ACHN (cell line): ENCODE measurements at regions not wholly inside any gene's neighbourhood (a gene's known extent, or its start where the extent isn't known, plus 50 kb on each side); places are given as distances from the start of the nearest gene placed in this dataset.

ENCODE experiments used
- DNase-seq: peaks from one replicate; pipeline ENCODE4 v3.0.0-alpha.2; 2015
- in situ Hi-C: cut with HindIII; loops from 2 replicates; pipeline ENCODE4 v1.10.0; 2017; ENCODE audit warnings: low sequenced_read_pairs, low pct_ligation_motif_present, low pct_unique_long_range_greater_than_20kb

DNA sequence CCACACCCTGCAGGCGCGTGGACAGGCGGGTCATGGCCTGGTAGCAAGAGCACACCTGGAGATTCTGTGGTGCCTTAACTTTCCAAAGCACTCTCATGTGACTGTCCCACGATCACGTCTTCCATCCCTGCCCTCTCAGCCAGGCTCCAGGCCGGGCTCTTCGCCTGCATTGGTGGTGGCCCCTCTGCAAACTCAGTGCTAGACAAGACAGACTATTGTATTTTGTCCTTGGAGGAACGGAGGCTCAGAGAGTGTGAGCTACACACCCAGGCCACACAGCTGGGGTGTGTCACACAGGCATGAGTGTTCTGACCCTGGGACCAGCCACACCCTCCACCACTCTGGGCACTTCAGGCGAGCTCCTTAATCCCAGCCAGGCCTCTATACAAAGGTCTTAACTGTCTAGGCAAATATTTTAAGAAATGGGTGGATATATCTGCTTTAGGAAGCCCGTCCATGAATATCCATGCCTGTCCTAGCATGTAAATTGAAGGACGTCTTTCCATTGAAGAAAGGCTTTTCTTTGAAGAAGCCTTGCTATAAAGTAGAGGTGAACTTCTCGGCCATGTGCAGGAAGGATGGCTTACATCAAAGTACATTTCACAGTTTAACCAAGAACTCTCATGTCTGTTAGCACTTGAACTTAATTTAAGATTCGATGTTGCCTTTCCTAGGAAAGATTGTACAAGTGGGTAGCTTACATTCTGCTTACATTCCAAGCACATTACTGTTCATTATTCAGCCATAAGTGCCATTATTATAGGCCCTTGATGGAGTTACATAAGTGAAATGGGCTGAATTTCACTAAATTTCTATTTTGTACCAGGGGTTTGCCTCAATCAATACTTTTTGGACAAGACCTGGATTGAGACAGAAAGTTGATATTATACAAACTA lies 263.9 kb downstream of the DLL1 start:
- DNase-seq = no peak
- in situ Hi-C loops = no loop called here

DNA sequence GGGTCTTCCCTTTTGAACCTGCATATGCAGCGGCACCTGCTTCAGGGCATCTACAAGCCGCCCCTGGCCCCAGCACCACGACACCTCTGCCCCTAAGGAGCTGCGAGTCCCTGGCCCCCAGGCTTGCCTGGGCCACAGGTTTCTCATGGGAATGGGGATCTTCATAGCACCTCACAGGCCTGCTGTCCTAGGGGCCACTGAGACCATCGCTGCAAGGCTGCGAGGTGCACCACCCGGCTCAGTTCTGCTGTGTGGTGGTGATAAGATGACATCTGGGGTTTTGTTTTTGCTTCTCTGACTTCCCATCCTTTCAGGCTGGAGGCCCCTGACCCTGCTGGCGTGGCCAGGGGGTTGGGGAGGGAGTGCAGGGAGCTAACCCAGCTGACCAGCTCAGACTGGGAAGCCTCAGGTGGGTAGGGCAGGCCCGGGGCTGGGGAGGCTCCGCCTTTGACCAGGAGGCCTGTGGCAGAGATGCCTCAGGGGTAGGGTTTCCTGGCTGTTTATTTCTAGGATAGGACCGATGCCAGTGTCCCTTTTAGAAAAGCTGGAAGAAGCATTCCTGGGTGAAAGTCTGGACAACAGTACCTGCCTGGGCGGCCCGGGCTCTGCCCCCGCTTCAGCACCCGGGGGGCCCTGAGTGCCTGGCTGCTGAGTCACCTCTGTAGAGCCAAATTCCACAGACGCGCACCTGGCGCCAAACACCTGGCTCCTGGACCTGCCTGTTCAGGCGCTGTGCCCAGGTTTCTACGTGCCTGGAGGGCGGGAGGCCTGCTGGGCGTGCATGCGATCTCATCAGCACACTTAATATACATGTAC lies 264.7 kb downstream of the DLL1 start:
- in situ Hi-C loops = no loop called here
- no peak for DNase-seq

- no peak for DNase-seq
- in situ Hi-C loops = no loop called here
Measured at GRCh38 chr6:170025341-170025911, 265.5 kb downstream of the DLL1 start.

GRCh38 chr6:170024940-170025339 lies 265.9 kb downstream of the DLL1 start:
- DNase-seq = no peak
- in situ Hi-C loops = no loop called here

GRCh38 chr6:170023620-170024521 lies 267.0 kb downstream of the DLL1 start:
- in situ Hi-C loops = no loop called here
- DNase-seq = no peak

GRCh38 chr6:170022827-170023619 lies 267.9 kb downstream of the DLL1 start:
- DNase-seq = no peak
- in situ Hi-C loops = no loop called here

DNA sequence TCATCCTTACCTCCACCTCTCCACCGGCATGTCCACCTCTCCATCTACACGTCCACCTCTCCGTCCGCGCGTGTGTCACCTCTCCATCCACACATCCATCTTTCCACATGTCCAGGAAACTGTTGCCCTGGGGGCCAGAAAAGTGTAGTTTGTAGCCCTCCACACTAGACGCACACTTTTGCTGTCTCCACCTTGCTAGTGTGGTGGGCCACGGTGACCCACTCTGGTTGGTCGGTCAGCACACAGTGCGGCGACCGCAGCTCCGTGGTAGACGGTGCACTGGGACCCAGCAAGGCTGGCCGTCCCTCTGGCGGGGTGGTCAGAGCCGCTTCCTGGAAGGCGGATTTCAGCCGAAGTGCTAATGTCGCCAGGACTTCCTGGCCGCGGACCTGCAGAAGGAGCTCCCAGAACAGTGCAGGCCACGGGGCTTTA lies 268.6 kb downstream of the DLL1 start:
- in situ Hi-C loops = no loop called here
- DNase-seq = no peak

GRCh38 chr6:170021579-170021978 lies 269.3 kb downstream of the DLL1 start:
- in situ Hi-C loops = no loop called here
- no peak for DNase-seq

- DNase-seq = no peak
- in situ Hi-C loops = no loop called here
Measured at GRCh38 chr6:170019818-170020583, 268.6 kb downstream of the ERMARD start.

GRCh38 chr6:170018936-170019817 lies 267.8 kb downstream of the ERMARD start:
- DNase-seq = no peak
- in situ Hi-C loops = no loop called here

DNA sequence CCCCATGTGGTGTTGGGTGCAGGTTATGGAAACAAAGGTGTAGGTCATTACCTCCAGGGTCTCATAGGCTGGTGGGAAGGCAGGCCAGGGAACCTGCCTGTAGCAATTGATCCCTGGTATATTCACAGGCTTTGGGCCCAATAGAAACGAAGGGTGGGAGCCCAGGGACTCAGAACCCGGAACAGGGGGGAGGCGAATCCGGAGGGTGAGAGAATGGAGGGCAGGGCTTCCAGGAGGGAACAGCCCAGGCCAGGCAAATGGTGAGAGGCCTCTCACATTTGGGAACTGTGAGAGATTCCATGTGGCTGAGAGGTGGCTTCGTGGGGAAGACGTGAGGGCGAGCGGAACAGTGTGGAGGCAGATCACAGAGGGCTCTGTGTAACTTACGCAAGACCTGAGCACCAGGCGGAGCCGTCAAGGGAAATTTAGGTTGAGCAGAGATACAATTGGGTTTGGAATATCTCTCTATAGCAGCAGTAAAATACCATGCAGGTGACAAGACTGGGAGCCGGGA lies 267.1 kb downstream of the ERMARD start:
- in situ Hi-C loops = no loop called here
- DNase-seq = no peak

- no peak for DNase-seq
- in situ Hi-C loops = no loop called here
Measured at GRCh38 chr6:170017603-170018320, 266.3 kb downstream of the ERMARD start.

DNA sequence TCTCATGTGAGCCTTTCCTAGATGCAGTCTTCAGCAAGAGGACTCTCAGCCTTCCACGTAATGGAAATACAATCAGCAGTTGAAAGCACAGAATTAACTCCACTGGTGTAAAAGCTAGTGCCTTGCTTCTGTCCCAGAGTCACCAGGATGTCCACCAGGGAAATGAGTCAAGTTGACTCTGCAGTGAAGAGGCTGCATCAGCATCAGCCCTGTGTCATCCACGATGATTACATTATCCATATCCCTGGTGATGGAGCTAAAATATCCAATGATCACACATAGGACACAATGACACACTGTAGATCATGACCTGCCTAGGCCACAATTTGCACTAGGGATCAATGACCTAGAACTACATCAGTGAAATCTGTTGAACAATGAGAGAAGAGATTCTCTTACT lies 262.4 kb downstream of the ERMARD start:
- in situ Hi-C loops = no loop called here
- DNase-seq = no peak

DNA sequence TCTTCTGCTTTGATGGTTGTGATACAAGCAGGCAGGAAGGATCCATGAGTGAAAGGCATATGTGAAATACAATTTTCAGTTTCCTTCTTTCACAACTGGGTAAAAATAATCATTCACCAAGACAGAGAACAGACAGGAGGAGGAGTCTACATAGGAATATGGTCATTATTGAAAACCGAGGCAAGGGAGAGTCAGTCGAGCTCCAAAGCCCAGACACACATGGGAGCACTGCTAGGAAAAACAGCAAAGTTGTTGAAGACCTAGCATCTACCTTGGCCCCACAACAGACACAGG lies 260.6 kb downstream of the ERMARD start:
- no peak for DNase-seq
- in situ Hi-C loops = no loop called here

DNA sequence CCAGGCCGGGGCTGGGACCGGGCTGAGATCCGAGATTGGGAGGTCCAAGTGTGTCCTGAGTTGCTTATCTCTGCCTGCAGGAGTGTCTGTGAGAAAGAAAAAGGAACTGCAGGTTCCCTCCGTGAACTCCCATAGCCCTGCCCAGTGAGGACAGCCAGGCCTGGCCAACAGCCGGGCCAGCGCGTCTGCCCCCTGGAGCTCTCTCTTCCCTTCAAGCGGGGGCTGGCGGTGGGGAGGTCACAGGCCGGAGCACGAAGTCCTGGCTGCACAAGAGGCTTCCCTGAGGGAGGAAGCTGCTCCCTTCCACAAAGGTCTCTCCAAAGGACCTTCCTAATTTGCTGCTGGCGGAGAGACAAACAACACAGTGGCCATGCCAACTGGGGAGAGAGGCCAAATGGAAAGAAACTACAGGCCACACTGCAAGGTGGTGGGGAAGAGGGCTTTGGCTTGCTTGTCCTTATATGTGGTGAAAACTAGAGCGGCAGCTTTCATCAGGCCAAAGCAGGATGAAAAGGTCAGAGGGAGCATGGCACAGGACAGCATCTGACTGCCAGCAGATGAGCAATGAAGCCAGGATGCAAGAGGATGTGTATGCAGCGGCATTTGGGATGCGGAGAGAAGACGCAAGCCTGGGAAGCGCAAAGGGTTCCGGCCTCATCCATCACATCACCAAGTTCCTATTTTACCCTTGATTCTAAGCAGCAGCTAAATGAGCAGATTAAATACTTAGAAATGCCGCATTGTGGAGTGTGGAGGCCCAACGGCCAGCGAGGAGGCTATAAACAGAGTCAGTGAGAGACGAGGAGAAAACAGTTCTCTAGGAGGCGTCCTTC lies 260.0 kb downstream of the ERMARD start:
- in situ Hi-C loops = no loop called here
- DNase-seq = no peak
